HG03097 (cell line): ENCODE measurements at regions not wholly inside any gene's neighbourhood (a gene's known extent, or its start where the extent isn't known, plus 50 kb on each side); places are given as distances from the start of the nearest gene placed in this dataset.

Experiments
- ATAC-seq: cut with Tn5 transposase; IDR thresholded peaks from one replicate; pipeline ENCODE4 v1.9.1; 2021; ENCODE audit not compliant: unreplicated experiment, low FRiP score

- ATAC-seq = no peak
Observed at GRCh38 chr5:58077416-58077815, 382.5 kb downstream of the PLK2 start.

GRCh38 chr5:58076483-58077257 is 383.2 kb downstream of the PLK2 start:
- no peak for ATAC-seq

- no peak for ATAC-seq
Observed at GRCh38 chr5:58075907-58076306, 384.0 kb downstream of the PLK2 start.

- no peak for ATAC-seq
Observed at GRCh38 chr5:58074717-58075116, 385.2 kb downstream of the PLK2 start.

GRCh38 chr5:58074222-58074621 is 385.7 kb downstream of the PLK2 start:
- ATAC-seq = no peak

GRCh38 chr5:58073243-58073642 is 386.6 kb downstream of the PLK2 start:
- ATAC-seq = no peak

- no peak for ATAC-seq
Observed at GRCh38 chr5:58072300-58072965, 387.5 kb downstream of the PLK2 start.

GRCh38 chr5:58071566-58071965 is 388.3 kb downstream of the PLK2 start:
- no peak for ATAC-seq

- ATAC-seq = no peak
Observed at GRCh38 chr5:58069846-58070245, 390.0 kb downstream of the PLK2 start.

- ATAC-seq = no peak
Observed at GRCh38 chr5:58069016-58069705, 390.7 kb downstream of the PLK2 start.

GRCh38 chr5:58066557-58066956 is 393.3 kb downstream of the PLK2 start:
- ATAC-seq = peak; percentile 68

- ATAC-seq = no peak
Observed at GRCh38 chr5:58066076-58066475, 393.8 kb downstream of the PLK2 start.

GRCh38 chr5:58064801-58065200 is 395.1 kb downstream of the PLK2 start:
- no peak for ATAC-seq

GRCh38 chr5:58060996-58061395 is 398.9 kb downstream of the PLK2 start:
- ATAC-seq = no peak

GRCh38 chr5:58057324-58057723 is 402.6 kb downstream of the PLK2 start:
- ATAC-seq = no peak

- no peak for ATAC-seq
Observed at GRCh38 chr5:58056546-58056945, 403.3 kb downstream of the PLK2 start.

GRCh38 chr5:58054018-58054417 is 405.9 kb downstream of the PLK2 start:
- ATAC-seq = no peak

- ATAC-seq = no peak
Observed at GRCh38 chr5:58048954-58049353, 410.9 kb downstream of the PLK2 start.

- no peak for ATAC-seq
Observed at GRCh38 chr5:58048185-58048925, 411.5 kb downstream of the PLK2 start.

- ATAC-seq = no peak
Observed at GRCh38 chr5:58046371-58046770, 413.5 kb downstream of the PLK2 start.

GRCh38 chr5:58044166-58044565 is 415.7 kb downstream of the PLK2 start:
- no peak for ATAC-seq
